Natural killer cell (primary cell): ENCODE measurements at regions not wholly inside any gene's neighbourhood (a gene's known extent, or its start where the extent isn't known, plus 50 kb on each side); places are given as distances from the start of the nearest gene placed in this dataset.

Source experiments
- ATAC-seq, 3 donors: fragments of 150-1000 bp in 2 of 3; fragments of 200-7000 bp in 1 of 3; cut with Tn5 transposase; 1 replicate in 1 of 3; 2 replicates in 2 of 3; pipeline ENCODE4 v1.10.0; 2021; ENCODE audit warnings: mild to moderate bottlenecking in 2 of 3, moderate library complexity in 2 of 3
- DNase-seq, 2 donors: peaks; one replicate each; pipeline versions ENCODE4 v3.0.0 to v3.0.0-alpha.2; 2013 to 2021; ENCODE audit warnings: mixed read lengths in 1 of 2
- H3K27ac ChIP-seq: one replicate; pipeline ENCODE4 v1.5.1; 2013; ENCODE audit warnings: mild to moderate bottlenecking, low read length
- H3K27me3 ChIP-seq: one replicate; pipeline ENCODE4 v1.6.1; 2013; ENCODE audit warnings: low read length; ENCODE audit not compliant: control insufficient read depth, insufficient read depth
- H3K36me3 ChIP-seq: one replicate; pipeline ENCODE4 v1.6.1; 2013; ENCODE audit warnings: low read length; ENCODE audit not compliant: control insufficient read depth, insufficient read depth
- H3K4me1 ChIP-seq: one replicate; pipeline ENCODE4 v1.6.1; 2013; ENCODE audit warnings: low read length; ENCODE audit not compliant: control insufficient read depth, insufficient read depth
- H3K4me3 ChIP-seq: one replicate; pipeline ENCODE4 v1.5.1; 2013; ENCODE audit warnings: low read length
- H3K9me3 ChIP-seq: one replicate; pipeline ENCODE4 v1.6.1; 2013; ENCODE audit warnings: low read length; ENCODE audit not compliant: control insufficient read depth, insufficient read depth
- H3K27ac Mint-ChIP-seq, 2 donors: one replicate each; pipeline ENCODE4 v1.8.0; 2022; ENCODE audit warnings: mild to moderate bottlenecking in 2 of 2, mixed read lengths in 2 of 2, moderate library complexity in 1 of 2
- H3K27me3 Mint-ChIP-seq, 2 donors: one replicate each; pipeline ENCODE4 v1.8.0; 2022; ENCODE audit warnings: low read depth in 2 of 2, mixed read lengths in 2 of 2
- H3K36me3 Mint-ChIP-seq: one replicate; pipeline ENCODE4 v1.8.0; 2022; ENCODE audit warnings: mixed read lengths
- H3K4me1 Mint-ChIP-seq, 2 donors: one replicate each; pipeline ENCODE4 v1.8.0; 2022; ENCODE audit warnings: mixed read lengths in 2 of 2
- H3K4me3 Mint-ChIP-seq: one replicate; pipeline ENCODE4 v1.8.0; 2022; ENCODE audit warnings: mild to moderate bottlenecking, moderate library complexity, mixed read lengths
- H3K9me3 Mint-ChIP-seq, 2 donors: one replicate each; pipeline ENCODE4 v1.8.0; 2022; ENCODE audit warnings: mixed read lengths in 2 of 2
- CTCF ChIP-seq: fragments of 200-600 bp; IDR thresholded peaks from one replicate; pipeline ENCODE4 v1.8.0; 2022; ENCODE audit warnings: antibody characterized with exemption
- WGBS: methylation state at CpG from one replicate; pipeline ENCODE4 v1.1.7; 2013; ENCODE audit warnings: missing lambda C conversion rate; ENCODE audit not compliant: insufficient coverage; 5-methylcytosine and 5-hydroxymethylcytosine counted together
- intact Hi-C: fragments of 100-400 bp; cut with micrococcal nuclease; formaldehyde crosslinking; loops from one replicate; pipeline ENCODE4 v1.14.2; 2022

- Mint-ChIP-seq H3K27me3 (peaks cover 0 to 6% of the 10 kb centered on the region in 2 donors), H3K4me3 (no peak overlapping the region), H3K9me3 (no peaks in the 10 kb centered on the region), H3K36me3 (no peaks in the 10 kb centered on the region), H3K27ac (no peak overlapping the region), H3K4me1 (no peaks in the 10 kb centered on the region)
- Histone ChIP-seq H3K9me3 (no peaks in the 10 kb centered on the region), H3K4me1 (no peaks in the 10 kb centered on the region), H3K27ac (no peak overlapping the region), H3K36me3 (no peaks in the 10 kb centered on the region), H3K4me3 (no peak overlapping the region), H3K27me3 (no peaks in the 10 kb centered on the region)
- intact Hi-C loops: no loop called here
- ATAC-seq (no peak), DNase-seq (no peak)
- TF ChIP-seq CTCF: no peak
Measured at GRCh38 chrX:128870361-128870760, 652.9 kb downstream of the SMARCA1 start.

GRCh38 chrX:128862557-128862956, 660.7 kb downstream of the SMARCA1 start:
- 100% methylated on average over 1 of the region's 2 CpGs for WGBS
- no peak overlapping the region for H3K27ac ChIP-seq
- no peak for ATAC-seq
- Mint-ChIP-seq H3K36me3 (peaks cover 7% of the 10 kb centered on the region), H3K4me3 (no peak overlapping the region), H3K27ac (no peak overlapping the region), H3K9me3 (no peaks in the 10 kb centered on the region), H3K27me3 (peaks cover 0 to 11% of the 10 kb centered on the region in 2 donors), H3K4me1 (no peaks in the 10 kb centered on the region)
- no peaks in the 10 kb centered on the region for H3K9me3 ChIP-seq
- H3K36me3 ChIP-seq: no peaks in the 10 kb centered on the region
- DNase-seq: no peak
- H3K4me1 ChIP-seq: no peaks in the 10 kb centered on the region
- H3K27me3 ChIP-seq: no peaks in the 10 kb centered on the region
- no peak for TF ChIP-seq CTCF
- no peak overlapping the region for H3K4me3 ChIP-seq
- intact Hi-C loops: no loop called here

DNA sequence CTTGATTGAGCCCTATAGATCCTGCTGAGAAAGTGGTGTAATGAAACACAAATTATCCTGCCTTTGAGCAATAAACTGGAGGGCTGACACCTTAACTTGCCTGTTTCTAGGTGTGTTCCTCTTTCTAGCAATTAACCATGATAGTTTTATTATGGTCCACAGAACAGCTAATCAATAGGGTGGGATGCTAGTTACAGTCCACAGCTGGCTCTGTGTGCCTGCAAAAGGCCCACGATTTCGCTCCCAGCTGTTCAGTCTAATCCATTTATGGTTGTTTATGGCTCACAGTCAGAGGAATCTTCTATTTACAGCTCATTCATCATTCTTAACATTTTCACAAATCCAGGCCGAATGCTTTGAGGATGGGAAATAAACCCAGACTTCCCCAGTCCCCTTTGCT, 674.9 kb downstream of the SMARCA1 start:
- no peaks in the 10 kb centered on the region for H3K9me3 ChIP-seq
- no peaks in the 10 kb centered on the region for H3K36me3 ChIP-seq
- intact Hi-C loops: no loop called here
- Mint-ChIP-seq H3K9me3 (peaks cover 0 to 3% of the 10 kb centered on the region in 2 donors), H3K36me3 (no peaks in the 10 kb centered on the region), H3K27ac (no peak overlapping the region), H3K27me3 (peaks cover 0 to 7% of the 10 kb centered on the region in 2 donors), H3K4me3 (no peak overlapping the region), H3K4me1 (no peaks in the 10 kb centered on the region)
- H3K4me1 ChIP-seq: no peaks in the 10 kb centered on the region
- no peaks in the 10 kb centered on the region for H3K27me3 ChIP-seq
- WGBS: 47% methylated on average over 3 of the region's 3 CpGs
- H3K27ac ChIP-seq: no peak overlapping the region
- H3K4me3 ChIP-seq: no peak overlapping the region
- DNase-seq (no peak), ATAC-seq (no peak)
- TF ChIP-seq CTCF: no peak

DNA sequence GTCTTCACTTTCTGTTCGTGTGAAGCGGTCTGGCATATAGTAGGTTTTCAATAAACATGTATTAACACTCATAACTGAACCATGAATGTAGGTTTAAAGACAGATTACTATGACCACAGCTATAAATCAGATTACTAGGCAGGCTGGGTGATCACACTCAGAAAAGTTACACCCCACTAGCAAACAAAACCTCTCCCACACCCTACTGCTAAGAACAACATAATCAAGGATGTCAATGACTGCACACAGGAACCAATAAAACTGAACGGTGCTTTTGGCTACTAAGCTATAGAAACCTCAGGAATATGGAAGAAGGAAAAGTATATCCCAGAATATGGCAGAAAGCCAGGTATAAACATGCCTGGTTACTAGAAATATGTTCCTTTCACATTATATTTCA, 676.9 kb downstream of the SMARCA1 start:
- Histone ChIP-seq H3K27ac (no peak overlapping the region), H3K27me3 (no peaks in the 10 kb centered on the region), H3K36me3 (no peaks in the 10 kb centered on the region), H3K4me1 (no peaks in the 10 kb centered on the region), H3K9me3 (no peaks in the 10 kb centered on the region), H3K4me3 (no peak overlapping the region)
- Mint-ChIP-seq H3K4me1 (no peaks in the 10 kb centered on the region), H3K4me3 (no peak overlapping the region), H3K9me3 (peaks cover 0 to 3% of the 10 kb centered on the region in 2 donors), H3K27me3 (no peaks in the 10 kb centered on the region), H3K27ac (no peak overlapping the region), H3K36me3 (no peaks in the 10 kb centered on the region)
- intact Hi-C loops: no loop called here
- no peak for ATAC-seq
- TF ChIP-seq CTCF: no peak
- WGBS: no CpG with 5 or more reads among the region's 3 CpGs
- no peak for DNase-seq
